NB4 (cell line): ENCODE measurements at regions not wholly inside any gene's neighbourhood (a gene's known extent, or its start where the extent isn't known, plus 50 kb on each side); places are given as distances from the start of the nearest gene placed in this dataset.

ENCODE experiments used
- CTCF ChIP-seq: IDR thresholded peaks from one replicate; pipeline ENCODE4 v1.5.1; 2012; ENCODE audit warnings: low read depth, low read length
- MAX ChIP-seq: IDR thresholded peaks from 2 replicates; pipeline ENCODE4 v1.6.1; 2011; ENCODE audit warnings: low read depth, low read length
- MYC ChIP-seq: IDR thresholded peaks from 2 replicates; pipeline ENCODE4 v1.6.1; 2011; ENCODE audit warnings: low read depth, low read length
- POLR2A ChIP-seq: IDR thresholded peaks from 2 replicates; pipeline ENCODE4 v1.6.1; 2011; ENCODE audit warnings: mild to moderate bottlenecking; ENCODE audit not compliant: insufficient read length; ENCODE audit errors: extremely low read depth

- TF ChIP-seq MYC (no peak), CTCF (no peak), MAX (no peak), POLR2A (no peak)
Observed at GRCh38 chr5:2020730-2021129, 138.0 kb upstream of the IRX4 start.
